ENCODE measurements at regions not wholly inside any gene's neighbourhood (a gene's known extent, or its start where the extent isn't known, plus 50 kb on each side); places are given as distances from the start of the nearest gene placed in this dataset.

DNA sequence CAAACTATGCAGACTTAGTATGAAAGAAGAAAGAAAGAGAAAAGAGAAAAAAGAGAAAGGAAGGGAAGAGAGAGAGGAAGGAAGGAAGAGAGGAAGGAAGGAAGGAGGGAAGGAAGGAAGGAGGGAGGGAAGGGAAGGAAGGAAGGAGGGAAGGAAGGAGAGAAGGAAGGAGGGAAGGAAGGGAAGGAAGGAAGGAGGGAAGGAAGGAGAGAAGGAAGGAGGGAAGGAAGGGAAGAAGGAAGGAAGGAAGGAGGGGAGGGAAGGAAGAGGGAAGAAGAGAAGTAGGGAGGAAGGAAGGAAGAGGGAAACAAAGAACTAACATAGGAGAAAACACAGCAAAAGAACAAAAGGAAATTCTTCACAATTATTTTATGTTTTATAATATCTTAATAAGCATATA is 502.1 kb downstream of the SOX6 start:
- H3K27me3 ChIP-seq (replicated peaks; ENCODE audit: insufficient read depth, low read depth, low read length, poor library complexity) = no peaks in the 10 kb centered on the region
- TF ChIP-seq EZH2 (IDR thresholded peaks at IDR 0.05; ENCODE audit: borderline replicate concordance, low read depth, low read length, poor library complexity, severe bottlenecking) = no peak
- TF ChIP-seq, protein P1, sequence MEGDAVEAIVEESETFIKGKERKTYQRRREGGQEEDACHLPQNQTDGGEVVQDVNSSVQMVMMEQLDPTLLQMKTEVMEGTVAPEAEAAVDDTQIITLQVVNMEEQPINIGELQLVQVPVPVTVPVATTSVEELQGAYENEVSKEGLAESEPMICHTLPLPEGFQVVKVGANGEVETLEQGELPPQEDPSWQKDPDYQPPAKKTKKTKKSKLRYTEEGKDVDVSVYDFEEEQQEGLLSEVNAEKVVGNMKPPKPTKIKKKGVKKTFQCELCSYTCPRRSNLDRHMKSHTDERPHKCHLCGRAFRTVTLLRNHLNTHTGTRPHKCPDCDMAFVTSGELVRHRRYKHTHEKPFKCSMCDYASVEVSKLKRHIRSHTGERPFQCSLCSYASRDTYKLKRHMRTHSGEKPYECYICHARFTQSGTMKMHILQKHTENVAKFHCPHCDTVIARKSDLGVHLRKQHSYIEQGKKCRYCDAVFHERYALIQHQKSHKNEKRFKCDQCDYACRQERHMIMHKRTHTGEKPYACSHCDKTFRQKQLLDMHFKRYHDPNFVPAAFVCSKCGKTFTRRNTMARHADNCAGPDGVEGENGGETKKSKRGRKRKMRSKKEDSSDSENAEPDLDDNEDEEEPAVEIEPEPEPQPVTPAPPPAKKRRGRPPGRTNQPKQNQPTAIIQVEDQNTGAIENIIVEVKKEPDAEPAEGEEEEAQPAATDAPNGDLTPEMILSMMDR (conservative IDR thresholded peaks at IDR 0.05; ENCODE audit: low read depth, low read length) = no peak
- H3K36me3 ChIP-seq (ENCODE audit: insufficient read depth, low read length, poor library complexity, severe bottlenecking) = no peaks in the 10 kb centered on the region
- no peaks in the 10 kb centered on the region for H3K9me3 ChIP-seq (ENCODE audit: low read depth, low read length, poor library complexity, severe bottlenecking)
- DNase-seq (ENCODE audit: low spot score) = no peak
- H3K27ac ChIP-seq (ENCODE audit: low read depth, low read length, poor library complexity, severe bottlenecking) = no peak overlapping the region
- ChIA-PET POLR2A (ENCODE audit: low non-redundant PET) (no interaction called here), CTCF (no interaction called here)
- H3K4me1 ChIP-seq (ENCODE audit: insufficient read depth, low read length, poor library complexity, severe bottlenecking) = peaks cover 7% of the 10 kb centered on the region
- intact Hi-C loops (cut with micrococcal nuclease; ENCODE audit: unreplicated experiment) = no loop called here
- BruUV-seq (replicated peaks) = no TSS peak
- no peak overlapping the region for H3K4me3 ChIP-seq (ENCODE audit: low read depth, low read length, poor library complexity, severe bottlenecking)

GRCh38 chr11:15858881-15859280 is 497.5 kb downstream of the SOX6 start:
- Histone ChIP-seq H3K4me1 (ENCODE audit: insufficient read depth, low read length, poor library complexity, severe bottlenecking) (no peaks in the 10 kb centered on the region), H3K4me3 (ENCODE audit: low read depth, low read length, poor library complexity, severe bottlenecking) (no peak overlapping the region), H3K27me3 (replicated peaks; ENCODE audit: insufficient read depth, low read depth, low read length, poor library complexity) (no peaks in the 10 kb centered on the region), H3K36me3 (ENCODE audit: insufficient read depth, low read length, poor library complexity, severe bottlenecking) (no peaks in the 10 kb centered on the region), H3K9me3 (ENCODE audit: low read depth, low read length, poor library complexity, severe bottlenecking) (no peaks in the 10 kb centered on the region), H3K27ac (ENCODE audit: low read depth, low read length, poor library complexity, severe bottlenecking) (no peak overlapping the region)
- no peak for DNase-seq (ENCODE audit: low spot score)
- intact Hi-C loops (cut with micrococcal nuclease; ENCODE audit: unreplicated experiment) = no loop called here
- POLR2A ChIA-PET (ENCODE audit: low non-redundant PET) = no interaction called here
- BruUV-seq (replicated peaks) = no TSS peak
- CTCF ChIA-PET = no interaction called here
- TF ChIP-seq, protein P1 (conservative IDR thresholded peaks at IDR 0.05; ENCODE audit: low read depth, low read length) = no peak
- no peak for TF ChIP-seq EZH2 (IDR thresholded peaks at IDR 0.05; ENCODE audit: borderline replicate concordance, low read depth, low read length, poor library complexity, severe bottlenecking)

GRCh38 chr11:15859411-15859810 is 496.9 kb downstream of the SOX6 start:
- ChIA-PET POLR2A (ENCODE audit: low non-redundant PET) (no interaction called here), CTCF (no interaction called here)
- H3K4me3 ChIP-seq (ENCODE audit: low read depth, low read length, poor library complexity, severe bottlenecking) = no peak overlapping the region
- H3K4me1 ChIP-seq (ENCODE audit: insufficient read depth, low read length, poor library complexity, severe bottlenecking) = no peaks in the 10 kb centered on the region
- H3K36me3 ChIP-seq (ENCODE audit: insufficient read depth, low read length, poor library complexity, severe bottlenecking) = no peaks in the 10 kb centered on the region
- intact Hi-C loops (cut with micrococcal nuclease; ENCODE audit: unreplicated experiment) = no loop called here
- TF ChIP-seq, protein P1 (conservative IDR thresholded peaks at IDR 0.05; ENCODE audit: low read depth, low read length) = no peak
- TF ChIP-seq EZH2 (IDR thresholded peaks at IDR 0.05; ENCODE audit: borderline replicate concordance, low read depth, low read length, poor library complexity, severe bottlenecking) = no peak
- no peaks in the 10 kb centered on the region for H3K9me3 ChIP-seq (ENCODE audit: low read depth, low read length, poor library complexity, severe bottlenecking)
- DNase-seq (ENCODE audit: low spot score) = no peak
- BruUV-seq (replicated peaks) = no TSS peak
- no peak overlapping the region for H3K27ac ChIP-seq (ENCODE audit: low read depth, low read length, poor library complexity, severe bottlenecking)
- H3K27me3 ChIP-seq (replicated peaks; ENCODE audit: insufficient read depth, low read depth, low read length, poor library complexity) = no peaks in the 10 kb centered on the region
